ENCODE measurements at regions not wholly inside any gene's neighbourhood (a gene's known extent, or its start where the extent isn't known, plus 50 kb on each side); places are given as distances from the start of the nearest gene placed in this dataset.

- no peak for TF ChIP-seq EZH2phosphoT487 (IDR thresholded peaks at IDR 0.05; ENCODE audit: borderline replicate concordance, low read length)
- TF ChIP-seq EZH2 (IDR thresholded peaks at IDR 0.05; ENCODE audit: low read length, unreplicated experiment) = no peak
Observed at GRCh38 chr6:21454262-21454661, 139.3 kb upstream of the SOX4 start.
